GM18520 (cell line): ENCODE measurements at regions not wholly inside any gene's neighbourhood (a gene's known extent, or its start where the extent isn't known, plus 50 kb on each side); places are given as distances from the start of the nearest gene placed in this dataset.

ENCODE experiments used
- ATAC-seq: cut with Tn5 transposase; IDR thresholded peaks from one replicate; pipeline ENCODE4 v1.9.1; 2021; ENCODE audit not compliant: unreplicated experiment

- no peak for ATAC-seq
These were observed 289.8 kb upstream of the IRAK1BP1 start for GRCh38 chr6:78577585-78577984.

DNA sequence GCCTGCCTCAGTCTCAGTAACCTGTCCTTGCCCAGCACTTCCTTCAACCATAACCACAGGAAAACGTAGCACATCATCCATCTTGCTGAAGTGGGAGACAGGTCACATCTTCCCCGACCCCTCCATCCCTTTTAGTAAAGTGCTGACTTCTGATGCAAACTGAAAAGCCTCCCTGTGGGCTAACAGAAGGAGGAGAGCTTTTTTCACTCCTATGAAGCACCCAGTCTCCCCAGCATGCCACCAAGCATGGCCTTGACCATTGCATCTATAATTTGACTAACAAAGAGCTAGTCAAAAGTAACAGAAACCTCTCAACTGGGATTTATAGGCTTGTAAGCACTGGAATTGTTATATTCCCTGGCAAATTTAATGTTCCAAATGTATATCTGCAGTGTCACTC lies 288.9 kb upstream of the IRAK1BP1 start:
- no peak for ATAC-seq

GRCh38 chr6:78580923-78581322 lies 286.4 kb upstream of the IRAK1BP1 start:
- no peak for ATAC-seq

DNA sequence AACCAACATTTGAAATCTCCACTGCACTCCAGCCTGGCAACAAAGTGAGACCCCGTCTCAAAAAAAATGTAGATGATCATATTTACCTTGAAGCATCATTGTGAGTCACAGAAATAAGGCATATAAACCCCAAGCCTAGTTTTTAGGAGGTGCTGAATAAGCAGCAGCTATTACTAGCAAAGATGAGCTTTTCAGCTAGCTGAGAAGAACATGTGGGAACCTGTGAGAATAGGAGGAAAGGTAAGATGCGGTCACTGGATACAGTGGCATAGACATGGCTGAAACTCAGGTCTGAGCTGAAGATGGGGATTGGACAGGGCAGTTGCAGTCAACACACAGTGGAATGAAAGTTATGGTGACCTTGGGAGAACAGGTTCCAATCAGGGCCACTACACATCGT lies 284.3 kb upstream of the IRAK1BP1 start:
- ATAC-seq = no peak

DNA sequence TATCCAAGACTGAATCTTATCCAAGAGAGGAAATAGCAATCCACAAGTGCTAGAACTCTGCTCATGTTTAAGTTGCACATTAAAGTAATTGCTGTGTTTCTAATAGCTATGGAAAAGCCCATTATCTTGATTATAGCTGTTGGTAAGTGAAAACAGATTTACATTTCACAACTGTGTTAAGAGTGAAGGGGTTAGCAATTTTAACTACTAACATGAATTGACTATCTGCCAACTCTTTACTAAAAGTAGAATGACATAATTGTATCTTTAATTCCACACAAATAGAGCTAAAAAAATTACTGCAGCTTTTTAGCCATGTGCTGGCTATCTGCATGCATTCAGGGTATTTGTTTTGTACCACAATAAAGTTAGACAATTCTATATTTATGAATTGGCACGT lies 277.9 kb upstream of the IRAK1BP1 start:
- ATAC-seq = no peak

DNA sequence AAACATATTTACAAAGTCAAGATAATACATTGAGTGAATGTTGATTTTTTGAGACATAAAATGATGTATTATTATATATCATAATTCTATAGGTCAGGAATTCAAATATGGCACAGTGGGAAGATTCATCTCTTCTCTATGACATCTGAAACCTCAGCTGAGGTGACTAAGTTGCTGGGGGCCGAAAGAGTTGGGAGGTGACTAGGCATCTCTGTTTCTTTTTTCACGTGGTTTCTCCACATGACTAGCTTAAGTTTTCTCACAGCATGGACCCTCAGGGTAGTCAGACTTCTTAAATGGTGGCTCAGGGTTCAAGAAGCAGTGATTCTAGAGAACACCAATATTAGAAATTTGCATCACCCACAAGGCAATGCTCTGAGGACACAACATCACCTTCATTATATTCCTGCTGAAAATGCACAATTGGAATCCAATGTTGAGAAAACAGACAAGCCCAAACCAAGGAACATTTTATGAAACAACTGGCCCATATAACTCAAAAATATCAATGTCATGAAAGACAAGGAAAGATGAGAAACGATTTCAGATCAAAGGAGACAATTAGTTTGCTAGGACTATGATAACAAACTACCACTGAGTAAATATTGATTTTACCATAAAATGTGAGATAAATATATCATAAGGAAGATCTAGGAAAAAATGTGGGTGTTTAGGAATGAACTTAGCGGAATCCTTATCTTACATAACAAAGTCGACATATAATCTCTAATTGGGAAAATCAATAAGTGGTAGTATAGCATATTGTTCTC lies 273.3 kb upstream of the IRAK1BP1 start:
- ATAC-seq = no peak

- ATAC-seq = no peak
These were observed 272.7 kb upstream of the IRAK1BP1 start for GRCh38 chr6:78594668-78595066.

DNA sequence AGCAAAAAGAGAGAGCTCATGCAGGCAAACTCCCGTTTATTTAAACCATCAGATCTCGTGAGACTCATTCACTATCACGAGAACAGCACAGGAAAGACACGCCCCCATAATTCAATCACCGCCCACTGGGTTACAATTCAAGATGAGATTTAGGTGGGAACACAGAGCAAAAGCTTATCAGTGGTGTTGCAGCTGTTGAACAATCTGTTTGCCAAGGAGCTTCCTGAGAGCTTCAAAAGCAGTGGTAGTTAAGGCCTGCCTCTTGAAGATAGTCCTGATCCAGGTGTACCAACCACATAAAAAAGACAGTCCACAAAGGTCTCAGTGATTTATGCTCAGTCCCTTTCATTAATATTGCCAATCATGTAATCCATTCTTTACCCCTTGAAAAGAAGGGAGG lies 269.4 kb upstream of the IRAK1BP1 start:
- no peak for ATAC-seq

DNA sequence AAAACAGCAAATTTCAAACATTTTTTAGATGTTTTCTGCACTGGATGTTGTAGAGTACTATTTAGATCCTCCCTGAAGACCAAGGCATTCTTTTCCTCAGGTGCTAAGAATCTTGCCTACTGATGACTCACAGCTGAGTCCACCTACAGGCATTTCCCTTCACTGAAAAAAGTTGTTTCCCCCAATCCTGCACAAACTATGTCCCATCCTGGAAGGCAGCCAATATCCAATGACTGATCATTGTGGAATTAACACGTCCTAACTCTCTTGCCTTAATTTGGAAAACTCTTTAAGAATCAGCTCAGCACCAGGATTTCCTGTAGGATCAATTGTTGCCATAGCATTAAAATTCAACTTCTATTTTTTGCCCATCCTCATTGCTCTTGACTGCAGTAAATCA lies 268.4 kb upstream of the IRAK1BP1 start:
- no peak for ATAC-seq

DNA sequence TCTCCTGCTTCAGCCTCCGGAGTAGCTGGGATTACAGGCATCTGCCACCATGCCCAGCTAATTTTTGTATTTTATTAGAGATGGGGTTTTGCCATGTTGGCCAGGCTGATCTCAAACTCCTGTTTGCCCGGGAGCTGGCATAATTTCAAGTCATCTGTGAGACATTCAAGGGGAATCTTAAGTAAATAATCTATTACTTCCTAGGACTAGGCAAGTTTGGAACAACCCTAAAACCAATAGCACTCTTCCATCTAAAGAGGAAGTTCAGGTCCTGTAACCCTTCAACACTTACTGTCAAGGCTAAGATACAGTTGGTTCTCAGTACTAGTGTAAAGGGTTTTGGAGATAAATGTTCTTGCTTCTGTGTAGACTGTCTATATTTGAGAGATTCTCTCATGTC lies 267.8 kb upstream of the IRAK1BP1 start:
- no peak for ATAC-seq

GRCh38 chr6:78605909-78606446 lies 261.4 kb upstream of the IRAK1BP1 start:
- no peak for ATAC-seq

DNA sequence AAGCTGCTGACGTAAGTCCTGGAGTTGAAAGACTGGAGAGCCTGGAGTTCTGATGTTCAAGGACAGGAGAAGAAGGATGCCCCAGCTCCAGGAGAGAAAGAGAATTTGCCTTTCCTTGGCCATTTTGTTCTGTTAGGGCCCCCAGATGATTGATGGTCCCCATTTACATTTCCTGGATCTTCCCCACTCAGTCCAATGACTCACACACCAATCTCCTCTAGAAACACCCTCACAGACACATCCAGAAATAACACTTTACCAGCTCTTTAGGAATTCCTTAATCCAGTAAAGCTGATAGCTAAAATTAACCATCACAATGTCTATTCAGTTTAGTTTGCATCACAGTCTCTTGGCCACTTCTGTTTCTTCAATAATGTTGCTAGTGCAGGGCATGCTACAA lies 260.2 kb upstream of the IRAK1BP1 start:
- ATAC-seq = no peak

GRCh38 chr6:78611102-78611620 lies 256.2 kb upstream of the IRAK1BP1 start:
- ATAC-seq = no peak

DNA sequence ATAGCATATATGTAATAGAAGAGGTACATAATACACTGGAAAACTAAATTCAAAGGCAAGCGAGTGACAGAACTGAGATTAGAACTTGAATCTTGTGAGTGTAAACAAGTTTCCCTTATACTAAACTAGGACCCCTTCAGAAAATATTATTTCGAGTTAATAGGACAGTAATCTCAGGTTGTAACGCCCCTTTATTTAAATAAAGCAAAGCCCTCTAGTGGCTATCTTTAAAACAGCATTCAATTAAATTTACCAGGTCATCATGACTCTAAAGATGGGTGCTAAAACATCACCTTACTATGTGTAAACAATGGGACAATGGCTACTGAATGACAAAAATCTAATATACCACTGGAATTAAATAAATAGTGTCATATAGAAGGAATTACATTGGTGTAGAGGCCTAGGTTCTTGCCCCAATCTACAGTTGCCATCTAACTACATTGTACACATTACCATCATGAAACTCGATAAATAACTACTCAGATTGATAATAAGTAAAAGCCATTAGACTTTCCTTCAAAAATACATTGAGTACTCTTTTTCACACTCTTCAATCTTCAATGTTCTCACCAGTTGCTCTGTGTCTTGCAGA lies 255.4 kb upstream of the IRAK1BP1 start:
- ATAC-seq = no peak

GRCh38 chr6:78614961-78615360 lies 252.4 kb upstream of the IRAK1BP1 start:
- ATAC-seq = peak; percentile 34

DNA sequence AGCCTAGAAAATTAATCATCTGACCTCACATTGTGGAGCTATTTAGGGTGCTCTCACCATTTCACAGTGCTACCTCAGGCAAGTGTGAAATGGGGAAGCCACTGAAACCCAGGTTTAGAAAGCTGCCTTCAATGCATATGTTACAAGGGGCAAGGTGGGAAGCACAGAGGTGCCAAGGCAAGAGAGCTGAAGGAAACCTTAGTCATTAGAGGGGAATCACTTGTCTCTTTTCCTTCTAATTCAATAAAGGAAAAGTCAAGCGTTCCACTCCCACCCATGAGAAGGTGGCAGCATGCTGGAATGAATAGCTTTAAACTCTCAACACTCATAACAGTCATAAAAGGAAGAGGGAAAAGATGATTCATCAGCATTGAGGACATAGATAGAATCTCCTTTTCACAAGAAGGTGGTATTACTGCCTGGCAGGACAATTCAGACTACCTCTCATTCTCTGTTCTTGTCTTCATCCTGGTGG lies 251.9 kb upstream of the IRAK1BP1 start:
- ATAC-seq = peak; percentile 75

- no peak for ATAC-seq
These were observed 248.4 kb upstream of the IRAK1BP1 start for GRCh38 chr6:78618970-78619369.

DNA sequence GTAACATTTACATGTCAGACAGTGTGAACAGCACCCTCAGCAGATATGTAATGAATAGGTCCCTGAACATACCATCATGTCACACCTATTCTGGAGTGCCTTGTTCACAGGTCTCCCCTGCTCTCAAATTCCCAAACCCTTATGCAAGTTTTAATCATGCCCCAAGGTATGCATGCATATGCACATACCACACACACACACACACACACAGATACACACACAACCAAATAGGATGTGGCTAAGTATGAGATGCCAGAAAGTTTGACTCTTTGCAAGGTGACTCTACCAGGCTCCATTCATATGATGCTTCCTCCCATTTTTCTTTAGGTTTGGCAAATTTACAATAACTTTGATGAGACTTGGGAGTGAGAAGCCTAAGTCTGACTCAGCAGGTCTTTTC lies 243.8 kb upstream of the IRAK1BP1 start:
- no peak for ATAC-seq

- no peak for ATAC-seq
These were observed 238.1 kb upstream of the IRAK1BP1 start for GRCh38 chr6:78629154-78629721.

- no peak for ATAC-seq
These were observed 237.5 kb upstream of the IRAK1BP1 start for GRCh38 chr6:78629836-78630235.

- ATAC-seq = no peak
These were observed 235.4 kb upstream of the IRAK1BP1 start for GRCh38 chr6:78631976-78632375.
